PC-9 (cell line): ENCODE measurements at regions not wholly inside any gene's neighbourhood (a gene's known extent, or its start where the extent isn't known, plus 50 kb on each side); places are given as distances from the start of the nearest gene placed in this dataset.
A peak's percentile ranks its signal among the peaks of the same experiment; 100 is the strongest.

Experiments
- EZH2 ChIP-seq: fragments of 200-600 bp; sonication (generic); IDR thresholded peaks from 2 replicates; pipeline ENCODE4 v1.8.0; 2017; ENCODE audit warnings: antibody characterized with exemption, low read depth
- TF ChIP-seq, protein P1 (sequence below): fragments of 200-600 bp; sonication (generic); conservative IDR thresholded peaks from 2 replicates; pipeline ENCODE4 v1.6.1; 2017; ENCODE audit warnings: mixed run types, antibody characterized with exemption, mild to moderate bottlenecking, moderate library complexity

DNA sequence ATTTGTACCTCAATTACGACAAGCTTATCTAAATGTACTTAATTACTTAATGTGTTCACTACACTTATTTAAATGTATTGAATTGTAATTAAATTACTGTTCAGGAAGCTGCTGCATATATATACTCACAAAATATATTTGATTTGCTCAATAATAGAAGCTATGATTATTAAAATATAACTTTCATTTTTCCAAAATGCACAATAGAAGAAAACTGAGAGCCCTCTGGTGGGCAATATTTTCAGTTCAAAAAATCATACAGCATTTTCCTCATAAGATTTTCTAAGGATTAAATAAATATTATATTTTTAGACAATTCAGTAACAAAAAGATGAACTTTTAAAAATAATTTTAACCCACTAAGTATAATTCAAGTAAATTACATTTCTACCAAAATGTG, 217.3 kb downstream of the DKK2 start:
- TF ChIP-seq, protein P1, sequence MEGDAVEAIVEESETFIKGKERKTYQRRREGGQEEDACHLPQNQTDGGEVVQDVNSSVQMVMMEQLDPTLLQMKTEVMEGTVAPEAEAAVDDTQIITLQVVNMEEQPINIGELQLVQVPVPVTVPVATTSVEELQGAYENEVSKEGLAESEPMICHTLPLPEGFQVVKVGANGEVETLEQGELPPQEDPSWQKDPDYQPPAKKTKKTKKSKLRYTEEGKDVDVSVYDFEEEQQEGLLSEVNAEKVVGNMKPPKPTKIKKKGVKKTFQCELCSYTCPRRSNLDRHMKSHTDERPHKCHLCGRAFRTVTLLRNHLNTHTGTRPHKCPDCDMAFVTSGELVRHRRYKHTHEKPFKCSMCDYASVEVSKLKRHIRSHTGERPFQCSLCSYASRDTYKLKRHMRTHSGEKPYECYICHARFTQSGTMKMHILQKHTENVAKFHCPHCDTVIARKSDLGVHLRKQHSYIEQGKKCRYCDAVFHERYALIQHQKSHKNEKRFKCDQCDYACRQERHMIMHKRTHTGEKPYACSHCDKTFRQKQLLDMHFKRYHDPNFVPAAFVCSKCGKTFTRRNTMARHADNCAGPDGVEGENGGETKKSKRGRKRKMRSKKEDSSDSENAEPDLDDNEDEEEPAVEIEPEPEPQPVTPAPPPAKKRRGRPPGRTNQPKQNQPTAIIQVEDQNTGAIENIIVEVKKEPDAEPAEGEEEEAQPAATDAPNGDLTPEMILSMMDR, result peak; percentile 27; the same call in 1 of the 2 replicates
- no peak for TF ChIP-seq EZH2
